Cardiac muscle cell (in vitro differentiated cells and primary cell): ENCODE measurements at regions not wholly inside any gene's neighbourhood (a gene's known extent, or its start where the extent isn't known, plus 50 kb on each side); places are given as distances from the start of the nearest gene placed in this dataset.

Source experiments
- DNase-seq, 2 donors: peaks; one replicate each; pipeline versions ENCODE4 v3.0.0 to v3.0.0-alpha.2; 2010 to 2017; ENCODE audit warnings: low read depth in 1 of 2, low spot score in 1 of 2
- H3K27ac ChIP-seq: fragments of 200-600 bp; sonication (generic); 2 replicates; pipeline ENCODE4 v1.5.1; 2016
- H3K27me3 ChIP-seq: fragments of 200-600 bp; sonication (generic); 2 replicates; pipeline ENCODE4 v1.6.0; 2016; ENCODE audit warnings: control low read depth
- H3K36me3 ChIP-seq: fragments of 200-600 bp; sonication (generic); 2 replicates; pipeline ENCODE4 v1.5.1; 2016; ENCODE audit warnings: control low read depth
- H3K4me1 ChIP-seq: fragments of 200-600 bp; sonication (generic); 2 replicates; pipeline ENCODE4 v1.8.1; 2017; ENCODE audit warnings: low read depth, mild to moderate bottlenecking, mixed run types
- H3K4me3 ChIP-seq: fragments of 200-600 bp; sonication (generic); 2 replicates; pipeline ENCODE4 v1.5.1; 2016; ENCODE audit warnings: mild to moderate bottlenecking
- H3K9me3 ChIP-seq: fragments of 200-600 bp; sonication (generic); 2 replicates; pipeline ENCODE4 v1.5.1; 2017; ENCODE audit warnings: low read depth, mild to moderate bottlenecking, control low read depth
- CTCF ChIP-seq: IDR thresholded peaks from 2 replicates; pipeline ENCODE4 v1.5.1; 2012; ENCODE audit warnings: low read depth, mild to moderate bottlenecking, low read length

GRCh38 chr13:82634946-82635345 is 1247.3 kb downstream of the SLITRK1 start:
- DNase-seq = no peak
- Histone ChIP-seq H3K36me3 (no peaks in the 10 kb centered on the region), H3K4me1 (no peaks in the 10 kb centered on the region), H3K4me3 (no peak overlapping the region), H3K27me3 (no peaks in the 10 kb centered on the region), H3K9me3 (no peaks in the 10 kb centered on the region), H3K27ac (no peak overlapping the region)
- TF ChIP-seq CTCF = no peak

DNA sequence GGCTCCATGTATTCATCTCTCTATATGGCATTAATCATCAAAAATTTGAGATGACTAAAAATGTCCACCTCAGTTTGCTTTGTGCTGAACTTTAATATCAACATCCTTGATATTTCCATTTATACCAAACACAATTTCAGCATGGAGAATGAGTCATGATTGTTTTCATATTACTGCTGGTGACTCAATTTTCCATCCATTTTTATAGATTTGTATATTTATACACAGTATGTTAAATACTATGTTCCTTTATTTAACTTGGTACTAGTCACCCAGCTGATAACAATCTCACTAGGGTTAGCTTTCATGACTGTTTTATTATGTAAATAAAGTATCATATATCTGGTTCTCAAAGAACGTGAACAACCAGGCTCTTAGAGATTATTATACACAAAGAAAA is 1255.1 kb downstream of the SLITRK1 start:
- no peak for TF ChIP-seq CTCF
- no peaks in the 10 kb centered on the region for H3K36me3 ChIP-seq
- H3K27ac ChIP-seq = no peak overlapping the region
- DNase-seq = no peak
- no peaks in the 10 kb centered on the region for H3K4me1 ChIP-seq
- H3K27me3 ChIP-seq = no peaks in the 10 kb centered on the region
- H3K4me3 ChIP-seq = no peak overlapping the region
- H3K9me3 ChIP-seq = no peaks in the 10 kb centered on the region

DNA sequence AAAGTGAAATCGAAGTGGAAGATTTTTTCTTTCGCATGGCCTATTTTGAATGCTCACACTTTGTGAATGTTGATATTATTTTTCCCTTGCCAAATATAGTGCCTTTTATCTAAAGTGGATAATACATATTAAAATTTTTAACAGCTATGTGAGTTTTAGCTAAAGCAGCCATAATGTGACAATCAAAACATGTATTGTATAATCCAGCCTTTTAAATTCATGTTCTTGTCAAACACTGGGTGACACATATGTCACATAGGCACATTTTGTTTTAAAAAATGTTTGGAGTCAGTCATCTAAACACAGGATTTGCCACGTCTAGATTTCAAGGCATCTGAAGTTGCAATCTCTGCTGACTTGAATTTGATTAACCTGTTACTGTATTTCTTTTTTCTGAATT is 1256.6 kb downstream of the SLITRK1 start:
- Histone ChIP-seq H3K4me1 (no peaks in the 10 kb centered on the region), H3K27ac (no peak overlapping the region), H3K27me3 (no peaks in the 10 kb centered on the region), H3K9me3 (no peaks in the 10 kb centered on the region), H3K4me3 (no peak overlapping the region), H3K36me3 (no peaks in the 10 kb centered on the region)
- no peak for TF ChIP-seq CTCF
- DNase-seq = no peak

DNA sequence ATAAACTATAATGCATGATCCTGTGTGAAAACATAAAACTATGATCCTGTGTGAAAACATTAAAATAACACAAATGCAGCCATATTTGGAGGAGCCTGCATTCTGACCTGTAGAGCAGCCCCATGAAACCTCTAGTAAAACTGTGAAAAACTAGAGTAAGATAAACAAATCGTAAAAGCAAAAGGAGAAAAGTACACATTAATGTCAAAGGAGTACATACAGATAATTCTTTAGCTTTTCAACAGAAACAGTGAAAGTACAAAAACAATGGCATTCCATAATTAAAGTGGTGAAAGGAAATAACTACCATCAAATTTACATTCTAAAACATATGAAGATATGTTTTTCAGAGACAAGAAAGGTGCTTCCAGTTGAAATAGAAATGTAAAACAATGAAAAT is 1267.2 kb downstream of the SLITRK1 start:
- no peaks in the 10 kb centered on the region for H3K4me1 ChIP-seq
- no peak overlapping the region for H3K4me3 ChIP-seq
- no peaks in the 10 kb centered on the region for H3K27me3 ChIP-seq
- H3K36me3 ChIP-seq = no peaks in the 10 kb centered on the region
- H3K9me3 ChIP-seq = no peaks in the 10 kb centered on the region
- TF ChIP-seq CTCF = no peak
- DNase-seq = no peak
- H3K27ac ChIP-seq = no peak overlapping the region

DNA sequence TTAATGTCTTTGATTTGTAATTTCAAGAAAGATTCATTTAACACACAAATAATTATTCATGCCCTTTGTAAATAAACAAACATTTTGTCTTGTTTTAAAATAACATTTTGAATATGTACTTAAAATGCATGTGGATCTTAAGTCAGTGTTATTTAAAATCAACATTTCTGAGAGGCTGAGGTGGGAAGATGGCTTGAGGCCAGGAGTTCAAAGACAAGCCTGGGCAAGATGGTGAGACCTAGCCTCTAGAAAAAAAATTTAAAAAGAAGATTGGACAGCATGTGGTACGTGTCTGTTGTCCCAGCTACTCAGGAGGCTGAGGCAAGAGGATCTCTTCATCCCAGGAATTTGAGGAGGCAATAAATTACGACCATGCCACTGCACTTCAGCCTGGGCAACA is 1268.2 kb downstream of the SLITRK1 start:
- no peak for DNase-seq
- no peaks in the 10 kb centered on the region for H3K36me3 ChIP-seq
- no peaks in the 10 kb centered on the region for H3K4me1 ChIP-seq
- no peak overlapping the region for H3K27ac ChIP-seq
- no peaks in the 10 kb centered on the region for H3K9me3 ChIP-seq
- TF ChIP-seq CTCF = no peak
- H3K4me3 ChIP-seq = no peak overlapping the region
- H3K27me3 ChIP-seq = no peaks in the 10 kb centered on the region

GRCh38 chr13:82606008-82606407 is 1276.3 kb downstream of the SLITRK1 start:
- no peak for DNase-seq
- Histone ChIP-seq H3K9me3 (no peaks in the 10 kb centered on the region), H3K4me3 (no peak overlapping the region)

More at GRCh38 chr13:82606008-82606407, 1276.3 kb downstream of the SLITRK1 start:
- no peak for TF ChIP-seq CTCF
- Histone ChIP-seq H3K27me3 (no peaks in the 10 kb centered on the region), H3K27ac (no peak overlapping the region), H3K36me3 (no peaks in the 10 kb centered on the region), H3K4me1 (no peaks in the 10 kb centered on the region)
